ENCODE measurements at regions not wholly inside any gene's neighbourhood (a gene's known extent, or its start where the extent isn't known, plus 50 kb on each side); places are given as distances from the start of the nearest gene placed in this dataset.

- TF ChIP-seq POLR2A (IDR thresholded peaks at IDR 0.05; ENCODE audit: low read depth, low read length) = no peak
- no peak for TF ChIP-seq POLR2AphosphoS5 (IDR thresholded peaks at IDR 0.05; ENCODE audit: low read depth, low read length)
Observed at GRCh38 chr1:72442262-72442661, 159.9 kb upstream of the NEGR1 start.
